Vagina (tissue), 2 donors: ENCODE measurements at regions not wholly inside any gene's neighbourhood (a gene's known extent, or its start where the extent isn't known, plus 50 kb on each side); places are given as distances from the start of the nearest gene placed in this dataset.

Experiments
- CTCF ChIP-seq, 3 experiments: fragments of 450-650 bp in 2 of 3; fragments of 200-600 bp in 1 of 3; sonication (generic) in 1 of 3; IDR thresholded peaks; one replicate each; pipeline ENCODE4 v1.5.1; 2017 to 2019; ENCODE audit warnings: antibody characterized with exemption in 3 of 3, mild to moderate bottlenecking in 2 of 3, moderate library complexity in 2 of 3
- POLR2AphosphoS5 ChIP-seq, 2 donors: sonication (generic); formaldehyde crosslinking; IDR thresholded peaks; one replicate each; pipeline ENCODE4 v1.9.0; 2017; ENCODE audit warnings: antibody characterized with exemption in 2 of 2, mild to moderate bottlenecking in 2 of 2, low read depth in 1 of 2; ENCODE audit not compliant: insufficient read depth in 1 of 2

GRCh38 chr2:53536583-53537361 is 230.8 kb upstream of the CHAC2 start:
- TF ChIP-seq CTCF (IDR thresholded peaks at IDR 0.05), result no peak
- TF ChIP-seq POLR2AphosphoS5 (IDR thresholded peaks at IDR 0.05; ENCODE audit: insufficient read depth in 1 of 2, low read depth in 1 of 2), result no peak
